ENCODE measurements at regions not wholly inside any gene's neighbourhood (a gene's known extent, or its start where the extent isn't known, plus 50 kb on each side); places are given as distances from the start of the nearest gene placed in this dataset.

DNA sequence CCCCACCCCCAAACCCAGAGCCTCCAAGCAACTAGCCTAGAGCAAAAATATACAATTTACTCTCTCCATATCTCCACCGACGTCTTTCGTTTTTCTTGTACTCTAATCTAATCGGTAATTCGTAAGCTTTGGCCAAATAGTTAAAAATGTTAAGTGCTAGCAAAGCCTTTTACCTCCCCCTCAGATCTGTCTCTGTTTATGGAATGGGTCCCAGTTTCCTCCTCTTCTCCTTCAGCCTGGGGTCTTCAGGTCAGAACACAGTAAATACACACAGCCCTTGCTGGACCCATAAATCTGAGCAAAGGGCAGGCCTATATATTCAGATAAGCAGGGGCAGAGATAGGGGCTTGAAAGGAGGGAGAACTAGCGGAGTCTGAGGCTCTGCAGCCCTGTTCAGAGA is 267.4 kb downstream of the MEIS1 start:
- intact Hi-C loops (cut with DNase I) = loop anchor here (10.0 kb wide), 2 partner anchors 512 to 1142 kb away; no protein-coding TSS in a partner anchor
- TF ChIP-seq POLR2A (IDR thresholded peaks at IDR 0.05; ENCODE audit: low read depth) (no peak), EP300 (IDR thresholded peaks at IDR 0.05) (no peak), POLR2AphosphoS5 (IDR thresholded peaks at IDR 0.05) (no peak)
- TF ChIP-seq, protein P1, sequence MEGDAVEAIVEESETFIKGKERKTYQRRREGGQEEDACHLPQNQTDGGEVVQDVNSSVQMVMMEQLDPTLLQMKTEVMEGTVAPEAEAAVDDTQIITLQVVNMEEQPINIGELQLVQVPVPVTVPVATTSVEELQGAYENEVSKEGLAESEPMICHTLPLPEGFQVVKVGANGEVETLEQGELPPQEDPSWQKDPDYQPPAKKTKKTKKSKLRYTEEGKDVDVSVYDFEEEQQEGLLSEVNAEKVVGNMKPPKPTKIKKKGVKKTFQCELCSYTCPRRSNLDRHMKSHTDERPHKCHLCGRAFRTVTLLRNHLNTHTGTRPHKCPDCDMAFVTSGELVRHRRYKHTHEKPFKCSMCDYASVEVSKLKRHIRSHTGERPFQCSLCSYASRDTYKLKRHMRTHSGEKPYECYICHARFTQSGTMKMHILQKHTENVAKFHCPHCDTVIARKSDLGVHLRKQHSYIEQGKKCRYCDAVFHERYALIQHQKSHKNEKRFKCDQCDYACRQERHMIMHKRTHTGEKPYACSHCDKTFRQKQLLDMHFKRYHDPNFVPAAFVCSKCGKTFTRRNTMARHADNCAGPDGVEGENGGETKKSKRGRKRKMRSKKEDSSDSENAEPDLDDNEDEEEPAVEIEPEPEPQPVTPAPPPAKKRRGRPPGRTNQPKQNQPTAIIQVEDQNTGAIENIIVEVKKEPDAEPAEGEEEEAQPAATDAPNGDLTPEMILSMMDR (IDR thresholded peaks at IDR 0.05) = no peak
- Histone ChIP-seq H3K27ac (replicated peaks in 1 of 4) (peak overlapping the region; percentile 78 to 85 (median 84)), H3K9me3 (no peaks in the 10 kb centered on the region), H3K4me3 (no peak overlapping the region), H3K36me3 (no peaks in the 10 kb centered on the region), H3K27me3 (no peaks in the 10 kb centered on the region), H3K4me1 (peaks cover 0 to 53% (median 52%) of the 10 kb centered on the region in 4 donors)
- 63% methylated on average over 6 of the region's 6 CpGs for WGBS
- DNase-seq (ENCODE audit: extremely low spot score) = no peak

DNA sequence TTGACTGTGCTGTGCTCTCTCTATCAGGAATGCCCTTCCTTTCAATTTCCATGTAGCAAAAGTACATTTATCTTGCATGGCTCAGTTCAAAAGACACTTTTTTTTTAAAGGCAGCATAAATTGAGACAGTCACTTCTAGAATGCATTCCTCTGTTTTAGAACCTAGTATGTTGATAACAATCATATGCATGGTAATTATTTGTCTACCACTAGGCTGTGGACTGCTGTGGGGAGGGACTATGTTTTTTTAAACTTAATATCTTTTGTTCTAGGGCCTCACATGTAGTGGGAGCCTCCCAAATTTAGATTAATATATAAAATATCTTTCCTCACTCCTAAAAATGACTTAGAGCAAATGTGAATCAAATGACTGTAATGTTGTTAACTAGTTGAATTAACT is 269.9 kb downstream of the MEIS1 start:
- Histone ChIP-seq H3K9me3 (no peaks in the 10 kb centered on the region), H3K27me3 (no peaks in the 10 kb centered on the region), H3K27ac (replicated peaks in 1 of 4) (no peak overlapping the region), H3K4me1 (peaks cover 0 to 28% (median 27%) of the 10 kb centered on the region in 4 donors), H3K4me3 (no peak overlapping the region), H3K36me3 (no peaks in the 10 kb centered on the region)
- no peak for TF ChIP-seq POLR2AphosphoS5 (IDR thresholded peaks at IDR 0.05)
- TF ChIP-seq, protein P1 (IDR thresholded peaks at IDR 0.05) = no peak
- intact Hi-C loops (cut with DNase I) = loop anchor here (10.0 kb wide), 2 partner anchors 510 to 1140 kb away; no protein-coding TSS in a partner anchor
- DNase-seq (ENCODE audit: extremely low spot score) = no peak

DNA sequence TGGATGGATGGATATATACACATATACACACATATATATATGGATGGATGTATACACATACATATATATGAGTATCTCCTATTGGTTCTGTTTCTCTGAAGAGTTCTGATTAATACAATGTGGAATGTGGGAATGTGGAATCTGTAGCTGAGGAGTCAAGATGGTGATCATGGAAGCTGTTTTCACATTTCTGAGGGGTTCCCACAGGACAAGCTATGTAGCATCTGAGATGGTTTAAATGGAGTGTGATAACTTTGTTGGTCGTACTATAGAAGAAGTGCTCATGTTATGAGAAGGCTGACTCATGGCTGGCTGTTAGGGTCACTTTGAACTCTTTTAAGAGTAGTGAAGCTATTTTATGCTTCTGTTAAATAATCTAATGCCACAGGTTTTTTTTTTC is 279.7 kb downstream of the MEIS1 start:
- H3K9me3 ChIP-seq = no peaks in the 10 kb centered on the region
- WGBS = 93% methylated on average over 1 of the region's 1 CpG
- intact Hi-C loops (cut with DNase I) = no loop called here

DNA sequence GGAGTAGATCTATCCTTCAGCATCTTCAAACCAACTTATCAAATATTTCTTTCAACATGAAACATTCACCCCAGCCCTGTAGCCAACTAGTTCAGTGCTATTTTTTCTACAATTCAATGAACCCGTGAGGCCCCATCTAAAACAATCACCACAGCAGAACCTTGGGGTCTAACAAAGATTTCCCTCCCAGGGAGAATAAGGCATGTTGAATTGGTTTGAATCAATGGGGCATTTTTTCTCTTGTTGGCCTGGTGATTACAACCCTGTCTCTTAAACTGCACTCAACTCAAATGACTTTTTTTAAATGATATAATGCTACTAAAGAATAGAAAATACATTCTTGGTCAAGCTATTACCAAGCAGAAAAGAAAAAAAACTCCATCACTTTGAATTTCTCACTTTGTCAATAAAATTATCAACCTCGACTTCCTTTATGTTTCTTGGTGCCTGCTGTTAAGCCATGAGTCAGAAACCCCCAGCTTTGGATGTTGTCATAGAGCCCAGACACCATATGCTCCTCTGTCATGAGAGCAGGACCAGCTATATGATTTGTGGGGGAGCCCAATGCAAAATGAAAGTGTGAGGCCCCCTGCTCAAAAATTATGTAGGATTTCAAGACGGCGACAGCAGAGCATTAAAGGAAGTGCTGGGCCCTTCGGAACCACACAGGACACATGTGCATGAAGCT is 282.4 kb downstream of the MEIS1 start:
- H3K4me3 ChIP-seq = no peak overlapping the region
- no peaks in the 10 kb centered on the region for H3K27me3 ChIP-seq
- H3K27ac ChIP-seq (replicated peaks in 1 of 4) = no peak overlapping the region
- H3K4me1 ChIP-seq = no peaks in the 10 kb centered on the region
- H3K36me3 ChIP-seq = no peaks in the 10 kb centered on the region
- H3K9me3 ChIP-seq = no peaks in the 10 kb centered on the region
- 70% methylated on average over 5 of the region's 5 CpGs for WGBS
- intact Hi-C loops (cut with DNase I) = no loop called here
- TF ChIP-seq POLR2A (IDR thresholded peaks at IDR 0.05; ENCODE audit: low read depth) (no peak), EP300 (IDR thresholded peaks at IDR 0.05) (no peak), POLR2AphosphoS5 (IDR thresholded peaks at IDR 0.05) (no peak)
- TF ChIP-seq, protein P1 (IDR thresholded peaks at IDR 0.05) = no peak
- no peak for DNase-seq (ENCODE audit: extremely low spot score)

More for the DNA sequence above, 279.7 kb downstream of the MEIS1 start:
- TF ChIP-seq EP300 (IDR thresholded peaks at IDR 0.05) = no peak
- no peak for TF ChIP-seq POLR2A (IDR thresholded peaks at IDR 0.05; ENCODE audit: low read depth)
- TF ChIP-seq, protein P1 (IDR thresholded peaks at IDR 0.05) = no peak
- no peak for TF ChIP-seq POLR2AphosphoS5 (IDR thresholded peaks at IDR 0.05)
- no peak for DNase-seq (ENCODE audit: extremely low spot score)
- no peak overlapping the region for H3K4me3 ChIP-seq
- H3K27me3 ChIP-seq = no peaks in the 10 kb centered on the region
- H3K27ac ChIP-seq (replicated peaks in 1 of 4) = no peak overlapping the region
- H3K4me1 ChIP-seq = no peaks in the 10 kb centered on the region
- no peaks in the 10 kb centered on the region for H3K36me3 ChIP-seq

DNA sequence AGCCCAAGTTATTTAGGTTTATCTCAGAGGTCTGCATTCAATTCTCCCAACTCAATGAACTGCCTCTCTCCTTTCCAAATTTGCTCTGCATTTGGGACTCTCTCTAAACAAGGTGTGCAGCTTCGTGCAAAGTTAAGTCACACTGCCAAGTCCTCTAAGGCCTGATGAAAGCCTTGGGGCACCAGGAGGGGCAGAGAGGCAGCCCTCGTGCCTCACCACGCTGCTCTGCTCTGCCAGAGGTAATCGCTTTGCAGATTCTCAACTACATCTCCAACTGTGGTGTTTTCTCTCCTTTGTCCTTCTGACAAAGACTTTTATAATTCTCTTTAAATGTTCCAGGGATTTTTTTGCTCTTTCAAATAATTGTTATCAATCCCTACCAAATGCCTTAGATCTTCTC is 283.0 kb downstream of the MEIS1 start:
- TF ChIP-seq, protein P1 (IDR thresholded peaks at IDR 0.05) = no peak
- TF ChIP-seq EP300 (IDR thresholded peaks at IDR 0.05) = no peak
- H3K27ac ChIP-seq (replicated peaks in 1 of 4) = no peak overlapping the region
- H3K36me3 ChIP-seq = no peaks in the 10 kb centered on the region
- intact Hi-C loops (cut with DNase I) = no loop called here
- no peaks in the 10 kb centered on the region for H3K9me3 ChIP-seq
- 77% methylated on average over 4 of the region's 4 CpGs for WGBS
- DNase-seq (ENCODE audit: extremely low spot score) = no peak
- no peak overlapping the region for H3K4me3 ChIP-seq
- H3K4me1 ChIP-seq = no peaks in the 10 kb centered on the region
- no peaks in the 10 kb centered on the region for H3K27me3 ChIP-seq

Data from esophagus muscularis mucosa (tissue), 4 donors.